ACC112 (cell line): ENCODE measurements at regions not wholly inside any gene's neighbourhood (a gene's known extent, or its start where the extent isn't known, plus 50 kb on each side); places are given as distances from the start of the nearest gene placed in this dataset.
"Not testable (repeated sequence)": the region's sequence is repeated elsewhere in the genome, so short reads cannot be mapped to it uniquely, and the experiment has no call there.

ENCODE experiments used
- H2AFZ ChIP-seq: fragments of 200-600 bp; sonication (generic); one replicate; pipeline ENCODE4 v1.6.0; 2017; ENCODE audit warnings: antibody characterized with exemption, low read length; ENCODE audit not compliant: unreplicated experiment
- H3K27ac ChIP-seq: fragments of 200-600 bp; sonication (generic); 2 replicates; pipeline ENCODE4 v1.5.1; 2014; ENCODE audit warnings: low read depth, mild to moderate bottlenecking, antibody characterized with exemption, low read length, moderate library complexity
- H3K27me3 ChIP-seq: fragments of 200-600 bp; sonication (generic); 2 replicates; pipeline ENCODE4 v1.6.1; 2014; ENCODE audit warnings: mild to moderate bottlenecking, antibody characterized with exemption, low read length, moderate library complexity, mixed read lengths; ENCODE audit not compliant: insufficient read depth
- H3K36me3 ChIP-seq: fragments of 200-600 bp; sonication (generic); 2 replicates; pipeline ENCODE4 v1.6.1; 2016; ENCODE audit warnings: mild to moderate bottlenecking, antibody characterized with exemption, low read length, moderate library complexity, mixed read lengths; ENCODE audit not compliant: insufficient read depth
- H3K4me1 ChIP-seq: fragments of 200-600 bp; sonication (generic); one replicate; pipeline ENCODE4 v1.6.1; 2016; ENCODE audit warnings: low read length, mixed read lengths; ENCODE audit not compliant: insufficient read depth, unreplicated experiment, control insufficient read depth
- H3K4me3 ChIP-seq: fragments of 200-600 bp; sonication (generic); 2 replicates; pipeline ENCODE4 v1.5.1; 2014; ENCODE audit warnings: mild to moderate bottlenecking, low read depth, low read length
- H3K79me2 ChIP-seq: fragments of 200-600 bp; sonication (generic); one replicate; pipeline ENCODE4 v1.6.0; 2016; ENCODE audit warnings: low read length; ENCODE audit not compliant: control insufficient read depth, unreplicated experiment, insufficient read depth

DNA sequence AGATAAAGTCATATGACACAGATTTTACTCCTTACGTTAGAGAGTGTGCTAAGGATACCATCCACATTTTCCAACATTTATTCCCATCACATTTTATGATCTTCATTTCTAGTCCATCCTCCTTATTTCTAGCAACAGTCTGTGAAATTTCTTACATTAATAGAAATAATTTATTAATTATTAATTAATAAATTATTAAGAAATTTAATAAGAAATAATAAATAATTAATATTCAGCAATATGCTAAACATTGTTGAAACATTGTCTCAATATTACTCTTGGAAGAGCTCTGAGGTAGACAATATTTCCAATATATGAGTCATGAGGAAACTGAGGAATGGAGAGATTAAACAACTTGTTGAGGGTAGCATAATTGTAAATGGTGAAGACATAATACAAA is 1742.5 kb upstream of the CDH6 start:
- not testable (repeated sequence) for H3K27ac ChIP-seq, H3K36me3 ChIP-seq, H3K27me3 ChIP-seq, H2AFZ ChIP-seq, H3K79me2 ChIP-seq, H3K4me3 ChIP-seq, H3K4me1 ChIP-seq

DNA sequence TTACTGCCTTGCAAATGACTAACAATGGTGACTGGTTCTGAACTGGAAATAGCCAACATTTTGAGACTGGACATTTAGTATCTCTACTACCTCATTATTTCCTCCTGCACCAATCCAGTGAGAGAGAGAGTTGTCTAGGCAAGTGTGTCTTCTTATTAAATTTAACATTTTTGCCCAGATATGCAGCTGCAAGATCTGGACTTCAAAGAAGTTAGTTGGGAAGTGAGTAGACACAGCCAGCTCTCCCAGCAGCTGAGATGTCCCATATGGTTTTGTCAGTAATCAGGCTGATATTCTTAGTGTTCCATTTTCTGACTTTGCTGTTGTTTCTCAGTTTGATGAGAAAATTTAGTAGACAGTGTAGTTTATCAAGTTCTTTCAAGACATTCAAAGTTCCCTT is 1778.8 kb upstream of the CDH6 start:
- Histone ChIP-seq H3K79me2 (no peaks in the 10 kb centered on the region), H3K27me3 (no peaks in the 10 kb centered on the region), H3K36me3 (no peaks in the 10 kb centered on the region), H3K4me1 (no peaks in the 10 kb centered on the region), H3K27ac (no peak overlapping the region), H3K4me3 (no peak overlapping the region), H2AFZ (no peak overlapping the region)

GRCh38 chr5:29412979-29413378 is 1780.5 kb upstream of the CDH6 start:
- H3K27me3 ChIP-seq, result no peaks in the 10 kb centered on the region
- H3K79me2 ChIP-seq, result no peaks in the 10 kb centered on the region
- no peak overlapping the region for H2AFZ ChIP-seq
- no peaks in the 10 kb centered on the region for H3K4me1 ChIP-seq
- H3K27ac ChIP-seq, result no peak overlapping the region
- no peaks in the 10 kb centered on the region for H3K36me3 ChIP-seq
- H3K4me3 ChIP-seq, result no peak overlapping the region

GRCh38 chr5:29402270-29402669 is 1791.2 kb upstream of the CDH6 start:
- Histone ChIP-seq H3K4me3 (no peak overlapping the region), H3K36me3 (no peaks in the 10 kb centered on the region), H3K27ac (no peak overlapping the region)

DNA sequence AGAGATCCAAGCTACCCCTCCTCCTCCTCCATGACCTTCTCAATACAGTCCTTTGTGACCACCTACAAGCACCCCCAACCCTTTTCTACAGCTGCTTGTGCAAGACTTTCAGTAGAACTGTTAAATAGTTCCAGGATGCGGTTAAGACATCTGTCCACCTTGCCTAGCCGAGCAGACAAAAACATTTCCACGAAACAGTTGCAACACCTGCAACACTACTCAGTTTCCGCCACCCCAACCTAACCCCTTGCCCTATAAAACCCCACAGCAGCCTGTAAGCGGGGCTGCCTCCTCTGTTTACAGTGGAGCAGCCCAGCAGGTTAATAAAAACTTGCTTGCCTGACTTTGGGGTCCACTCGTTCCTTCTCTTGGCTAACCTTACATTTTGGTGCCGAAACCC is 1803.5 kb upstream of the CDH6 start:
- no peak overlapping the region for H3K4me3 ChIP-seq
- no peaks in the 10 kb centered on the region for H3K4me1 ChIP-seq
- H3K27me3 ChIP-seq, result no peaks in the 10 kb centered on the region
- H2AFZ ChIP-seq, result no peak overlapping the region
- no peaks in the 10 kb centered on the region for H3K36me3 ChIP-seq
- H3K79me2 ChIP-seq, result no peaks in the 10 kb centered on the region
- H3K27ac ChIP-seq, result no peak overlapping the region

More at GRCh38 chr5:29402270-29402669, 1791.2 kb upstream of the CDH6 start:
- Histone ChIP-seq H2AFZ (no peak overlapping the region), H3K4me1 (no peaks in the 10 kb centered on the region), H3K27me3 (no peaks in the 10 kb centered on the region), H3K79me2 (no peaks in the 10 kb centered on the region)

GRCh38 chr5:29387384-29387783 is 1806.1 kb upstream of the CDH6 start:
- no peaks in the 10 kb centered on the region for H3K4me1 ChIP-seq
- H3K4me3 ChIP-seq, result no peak overlapping the region
- H3K36me3 ChIP-seq, result no peaks in the 10 kb centered on the region
- no peak overlapping the region for H2AFZ ChIP-seq
- no peaks in the 10 kb centered on the region for H3K27me3 ChIP-seq
- H3K27ac ChIP-seq, result no peak overlapping the region
- no peaks in the 10 kb centered on the region for H3K79me2 ChIP-seq

DNA sequence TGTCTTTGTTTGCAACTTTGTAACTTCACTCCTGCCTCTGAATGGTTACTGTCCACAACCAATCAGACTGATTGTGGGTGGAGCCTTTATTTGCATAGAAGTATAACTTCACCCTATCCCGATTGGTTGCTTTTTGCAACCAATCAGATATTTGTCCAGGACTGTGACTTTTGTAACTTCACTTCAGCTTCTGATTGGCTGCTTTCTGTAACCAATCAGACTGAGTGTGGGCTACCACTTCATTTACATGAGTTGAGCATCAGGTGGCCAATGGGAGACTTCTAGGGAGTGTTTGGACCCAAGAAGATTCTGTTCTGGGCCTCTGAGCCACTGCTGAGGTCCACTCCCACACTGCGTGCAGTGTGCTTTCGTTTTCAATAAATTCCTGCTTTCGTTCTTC is 1810.7 kb upstream of the CDH6 start:
- Histone ChIP-seq H3K27ac (no peak overlapping the region), H2AFZ (no peak overlapping the region), H3K27me3 (no peaks in the 10 kb centered on the region)

GRCh38 chr5:29380029-29380428 is 1813.5 kb upstream of the CDH6 start:
- Histone ChIP-seq H2AFZ (no peak overlapping the region), H3K36me3 (no peaks in the 10 kb centered on the region), H3K4me3 (no peak overlapping the region), H3K27ac (no peak overlapping the region), H3K4me1 (no peaks in the 10 kb centered on the region), H3K79me2 (no peaks in the 10 kb centered on the region), H3K27me3 (no peaks in the 10 kb centered on the region)

More for the DNA sequence above, 1810.7 kb upstream of the CDH6 start:
- Histone ChIP-seq H3K36me3 (no peaks in the 10 kb centered on the region), H3K4me1 (no peaks in the 10 kb centered on the region), H3K79me2 (no peaks in the 10 kb centered on the region), H3K4me3 (no peak overlapping the region)

- H2AFZ ChIP-seq, result no peak overlapping the region
- no peaks in the 10 kb centered on the region for H3K36me3 ChIP-seq
- no peaks in the 10 kb centered on the region for H3K79me2 ChIP-seq
- H3K27ac ChIP-seq, result no peak overlapping the region
- no peak overlapping the region for H3K4me3 ChIP-seq
- no peaks in the 10 kb centered on the region for H3K27me3 ChIP-seq
- H3K4me1 ChIP-seq, result no peaks in the 10 kb centered on the region
Measured at GRCh38 chr5:29379619-29380018, 1813.9 kb upstream of the CDH6 start.

DNA sequence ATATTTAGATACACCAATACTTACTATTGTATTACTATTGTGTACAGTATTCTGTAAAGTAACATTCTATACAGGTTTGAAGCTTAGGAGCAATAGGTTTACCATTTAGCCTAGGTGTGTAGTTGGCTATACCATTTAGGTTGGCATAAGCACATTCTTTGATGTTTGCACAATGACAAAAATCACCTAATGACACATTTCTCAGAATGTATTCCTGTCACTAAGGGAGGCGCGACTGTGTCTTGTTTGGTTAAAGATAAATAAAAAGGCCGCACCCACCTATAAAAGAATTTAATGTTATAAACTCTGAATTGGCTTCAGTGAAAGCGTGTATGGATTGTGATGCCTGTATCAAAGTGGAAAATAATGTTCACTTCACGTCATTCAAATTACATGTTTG is 1815.4 kb upstream of the CDH6 start:
- Histone ChIP-seq H3K79me2 (no peaks in the 10 kb centered on the region), H3K4me1 (no peaks in the 10 kb centered on the region), H3K27me3 (no peaks in the 10 kb centered on the region), H3K36me3 (no peaks in the 10 kb centered on the region), H2AFZ (no peak overlapping the region), H3K27ac (no peak overlapping the region), H3K4me3 (no peak overlapping the region)

DNA sequence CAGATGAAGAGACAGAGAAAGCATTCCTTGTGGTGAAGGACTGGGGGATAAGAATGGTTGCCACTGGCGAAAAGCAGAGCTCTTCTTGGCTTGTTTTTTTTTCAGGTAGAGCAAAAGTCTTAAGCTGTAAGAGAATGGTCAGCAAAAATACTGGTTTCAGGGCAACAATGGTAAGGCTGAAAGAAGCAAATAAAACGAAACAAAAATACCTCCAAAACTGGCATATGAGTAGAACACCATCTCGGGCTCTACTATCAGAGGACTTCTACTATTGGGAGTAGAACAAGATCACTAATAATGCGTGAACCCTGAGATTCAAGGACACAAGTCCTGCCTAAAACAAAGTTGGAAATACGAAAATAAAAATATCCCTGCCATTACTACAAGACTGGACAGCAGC is 1823.2 kb upstream of the CDH6 start:
- H3K79me2 ChIP-seq, result no peaks in the 10 kb centered on the region
- no peak overlapping the region for H3K27ac ChIP-seq
- no peak overlapping the region for H3K4me3 ChIP-seq
- H3K27me3 ChIP-seq, result no peaks in the 10 kb centered on the region
- H2AFZ ChIP-seq, result no peak overlapping the region
- no peaks in the 10 kb centered on the region for H3K4me1 ChIP-seq
- no peaks in the 10 kb centered on the region for H3K36me3 ChIP-seq
